NB4 (cell line): ENCODE measurements at regions not wholly inside any gene's neighbourhood (a gene's known extent, or its start where the extent isn't known, plus 50 kb on each side); places are given as distances from the start of the nearest gene placed in this dataset.

Experiments
- DNase-seq: peaks from one replicate; pipeline ENCODE4 v3.0.0; 2010; ENCODE audit warnings: low read depth
- H3K4me3 ChIP-seq: one replicate; pipeline ENCODE4 v1.5.1; 2011; ENCODE audit warnings: mild to moderate bottlenecking, low read depth, low read length, moderate library complexity
- MYC ChIP-seq: IDR thresholded peaks from 2 replicates; pipeline ENCODE4 v1.6.1; 2011; ENCODE audit warnings: low read depth, low read length
- POLR2A ChIP-seq: IDR thresholded peaks from 2 replicates; pipeline ENCODE4 v1.6.1; 2011; ENCODE audit warnings: mild to moderate bottlenecking; ENCODE audit not compliant: insufficient read length; ENCODE audit errors: extremely low read depth
- TF ChIP-seq, protein P1 (sequence below): IDR thresholded peaks from 2 replicates; pipeline ENCODE4 v1.6.1; 2011; ENCODE audit warnings: low read depth, low read length
- TF ChIP-seq, protein P2 (sequence below): IDR thresholded peaks from one replicate; pipeline ENCODE4 v1.5.1; 2012; ENCODE audit warnings: low read depth, low read length

DNA sequence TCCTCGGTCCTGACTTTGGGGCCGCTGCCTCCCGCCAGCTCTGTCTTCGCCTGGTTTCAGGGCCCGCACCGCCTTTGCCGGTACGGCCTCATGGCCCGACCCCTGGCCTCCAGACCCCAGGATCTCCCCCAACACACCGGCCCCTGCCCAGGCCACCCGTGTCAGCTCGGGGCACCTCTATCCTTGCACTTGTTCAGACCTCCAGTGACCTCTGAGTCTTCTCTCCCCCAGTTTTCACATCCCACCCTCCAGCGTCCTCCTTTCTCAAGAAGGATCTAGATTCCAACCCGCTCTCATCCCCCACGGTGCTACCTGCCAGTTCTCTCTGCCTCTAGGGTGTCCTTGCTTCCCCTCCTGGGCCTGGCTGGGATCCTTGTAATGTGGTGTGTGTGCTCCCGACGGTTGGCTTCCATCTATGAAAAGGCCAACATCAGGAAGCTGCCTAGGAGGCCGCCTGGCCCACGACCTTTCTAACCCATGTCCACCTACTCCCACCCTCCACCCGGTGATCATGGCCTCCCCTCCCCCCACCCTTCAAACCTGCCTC lies 61.1 kb downstream of the SPATA31C2 start:
- TF ChIP-seq, protein P1, sequence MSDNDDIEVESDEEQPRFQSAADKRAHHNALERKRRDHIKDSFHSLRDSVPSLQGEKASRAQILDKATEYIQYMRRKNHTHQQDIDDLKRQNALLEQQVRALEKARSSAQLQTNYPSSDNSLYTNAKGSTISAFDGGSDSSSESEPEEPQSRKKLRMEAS = no peak
- TF ChIP-seq POLR2A (no peak), MYC (no peak)
- TF ChIP-seq, protein P2, sequence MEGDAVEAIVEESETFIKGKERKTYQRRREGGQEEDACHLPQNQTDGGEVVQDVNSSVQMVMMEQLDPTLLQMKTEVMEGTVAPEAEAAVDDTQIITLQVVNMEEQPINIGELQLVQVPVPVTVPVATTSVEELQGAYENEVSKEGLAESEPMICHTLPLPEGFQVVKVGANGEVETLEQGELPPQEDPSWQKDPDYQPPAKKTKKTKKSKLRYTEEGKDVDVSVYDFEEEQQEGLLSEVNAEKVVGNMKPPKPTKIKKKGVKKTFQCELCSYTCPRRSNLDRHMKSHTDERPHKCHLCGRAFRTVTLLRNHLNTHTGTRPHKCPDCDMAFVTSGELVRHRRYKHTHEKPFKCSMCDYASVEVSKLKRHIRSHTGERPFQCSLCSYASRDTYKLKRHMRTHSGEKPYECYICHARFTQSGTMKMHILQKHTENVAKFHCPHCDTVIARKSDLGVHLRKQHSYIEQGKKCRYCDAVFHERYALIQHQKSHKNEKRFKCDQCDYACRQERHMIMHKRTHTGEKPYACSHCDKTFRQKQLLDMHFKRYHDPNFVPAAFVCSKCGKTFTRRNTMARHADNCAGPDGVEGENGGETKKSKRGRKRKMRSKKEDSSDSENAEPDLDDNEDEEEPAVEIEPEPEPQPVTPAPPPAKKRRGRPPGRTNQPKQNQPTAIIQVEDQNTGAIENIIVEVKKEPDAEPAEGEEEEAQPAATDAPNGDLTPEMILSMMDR = no peak
- DNase-seq = no peak
- H3K4me3 ChIP-seq = no peak overlapping the region

DNA sequence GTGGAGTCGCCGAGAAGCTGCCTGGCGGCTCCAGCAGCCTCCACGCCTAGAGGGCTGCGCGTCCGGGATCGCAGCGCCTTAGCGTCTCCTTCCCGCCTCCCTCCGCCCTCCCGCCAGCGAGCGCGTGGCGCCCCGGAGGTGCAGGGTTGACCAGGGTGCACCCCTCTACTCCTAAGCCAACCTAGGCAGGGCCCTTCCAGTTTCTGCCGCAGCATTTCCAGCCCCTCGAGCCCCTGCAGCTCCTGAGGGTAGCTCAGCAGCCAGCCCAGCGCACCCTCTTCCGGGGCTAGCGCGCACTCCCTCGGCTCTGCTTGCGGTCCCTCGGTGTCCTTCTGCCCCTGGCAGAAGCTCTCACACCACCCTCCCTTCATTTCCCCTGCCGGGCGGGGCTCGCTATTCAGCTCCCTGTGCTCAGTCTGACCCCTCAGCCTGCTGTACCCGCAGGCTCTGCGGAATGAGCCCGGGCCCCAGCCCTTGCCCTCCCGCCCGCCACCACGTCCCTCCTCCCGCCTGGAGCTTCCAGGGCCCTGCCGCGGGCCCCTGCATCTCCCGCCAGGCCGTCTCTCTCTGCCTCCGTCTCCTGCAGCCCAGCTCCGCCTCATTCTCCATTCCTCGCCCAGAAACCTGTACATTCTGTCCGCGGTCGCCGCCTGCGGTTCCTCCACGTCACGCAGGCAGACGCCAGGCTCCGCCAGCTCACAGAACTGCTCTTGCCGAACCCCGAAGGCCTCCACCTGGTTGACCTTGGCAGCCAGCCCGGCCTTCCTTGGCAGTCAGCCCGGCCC lies 61.8 kb downstream of the SPATA31C2 start:
- DNase-seq = peak; percentile 73
- peak overlapping the region; percentile 48 for H3K4me3 ChIP-seq

DNA sequence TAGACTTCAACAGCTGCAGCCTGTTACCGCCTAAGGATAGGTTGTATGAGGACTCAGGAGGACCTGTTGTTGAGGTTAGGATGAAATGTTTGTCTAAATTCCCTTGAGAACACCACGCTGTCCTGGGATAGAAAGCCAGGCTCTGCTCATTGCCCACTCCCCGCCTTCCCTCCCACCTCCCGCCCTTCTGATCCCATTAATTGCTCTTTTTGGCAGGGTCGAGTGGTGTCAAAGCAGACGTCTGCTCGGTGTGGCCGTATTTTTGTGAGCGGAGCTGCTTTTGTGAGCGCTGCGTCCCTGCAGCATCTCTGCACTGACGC lies 62.3 kb downstream of the SPATA31C2 start:
- TF ChIP-seq, protein P1 = no peak
- TF ChIP-seq MYC = no peak
- DNase-seq = no peak
- H3K4me3 ChIP-seq = peak overlapping the region; percentile 13

More for the DNA sequence above, 61.8 kb downstream of the SPATA31C2 start:
- TF ChIP-seq MYC = peak; percentile 21; the same call in 1 of the 2 replicates
- TF ChIP-seq, protein P2 = no peak

DNA sequence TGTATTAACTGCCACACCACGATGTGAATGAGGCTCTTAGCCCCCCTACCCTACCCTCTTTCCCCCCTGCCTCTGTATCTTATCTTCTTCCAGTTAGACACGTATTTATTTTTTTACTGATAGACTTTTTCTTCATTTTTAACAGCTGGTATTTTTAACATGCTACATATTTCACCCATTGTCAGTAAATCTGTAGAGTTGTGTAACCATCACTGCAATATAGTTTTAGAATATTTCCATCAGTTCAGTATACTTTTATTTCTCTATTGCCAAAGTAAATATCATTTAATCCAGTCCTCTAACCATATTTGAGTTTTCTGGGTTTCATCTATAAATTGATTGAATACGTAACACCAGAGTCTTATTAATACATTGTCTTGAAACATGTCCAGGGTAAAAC lies 62.8 kb downstream of the SPATA31C2 start:
- TF ChIP-seq, protein P1 = no peak
- TF ChIP-seq, protein P2 = no peak
- no peak for TF ChIP-seq POLR2A
- no peak for TF ChIP-seq MYC
- H3K4me3 ChIP-seq = peak overlapping the region; percentile 13

DNA sequence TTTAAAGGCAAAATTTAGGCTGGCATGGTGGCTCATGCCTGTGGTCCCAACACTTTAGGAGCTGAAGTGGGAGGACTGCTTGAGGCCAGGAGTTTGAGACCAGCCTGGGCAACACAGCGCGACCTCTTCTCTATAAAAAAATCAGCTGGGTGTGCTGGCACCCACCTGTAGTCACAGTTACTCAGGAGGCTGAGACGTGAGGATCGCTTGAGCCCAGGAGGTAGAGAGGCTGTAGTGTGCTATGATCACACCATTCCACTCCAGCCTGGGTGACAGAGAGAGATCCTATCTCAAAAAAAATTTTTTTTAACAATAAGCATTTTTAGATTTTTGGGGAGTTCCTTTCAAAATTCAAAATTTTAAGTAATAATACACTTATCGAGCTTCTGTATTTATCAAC lies 63.3 kb downstream of the SPATA31C2 start:
- no peak overlapping the region for H3K4me3 ChIP-seq
- TF ChIP-seq, protein P2 = no peak
- TF ChIP-seq MYC (no peak), POLR2A (no peak)
- TF ChIP-seq, protein P1 = no peak
- no peak for DNase-seq

More for the DNA sequence above, 62.8 kb downstream of the SPATA31C2 start:
- DNase-seq = no peak

DNA sequence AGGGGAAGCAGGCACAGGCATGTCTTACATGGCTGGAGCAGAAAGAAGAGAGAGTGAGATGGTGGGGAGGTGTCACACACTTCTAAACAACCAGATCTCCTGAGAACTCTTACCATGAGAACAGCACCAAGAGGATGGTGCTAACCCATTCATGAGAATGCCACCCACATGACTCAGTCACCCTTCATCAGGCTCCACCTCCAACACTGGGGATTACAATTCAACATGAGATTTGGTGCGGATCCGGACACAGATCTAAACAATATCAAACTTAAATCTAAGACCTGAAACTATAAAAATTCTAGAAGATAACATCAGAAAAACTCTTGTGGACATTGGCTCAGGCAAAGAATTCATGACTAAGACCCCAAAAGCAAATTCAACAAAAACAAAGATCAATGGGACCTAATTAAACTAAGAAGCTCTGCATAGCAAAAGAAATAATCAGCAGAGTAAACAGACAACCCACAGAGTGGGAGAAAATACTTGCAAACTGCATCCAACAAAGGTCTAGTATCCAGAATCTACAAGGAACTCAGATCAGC lies 65.4 kb downstream of the SPATA31C2 start:
- no peak overlapping the region for H3K4me3 ChIP-seq
- DNase-seq = no peak
- no peak for TF ChIP-seq POLR2A
- TF ChIP-seq, protein P1 = no peak
- TF ChIP-seq, protein P2 = no peak
- TF ChIP-seq MYC = no peak
